GM23248 (cell line): ENCODE measurements at regions not wholly inside any gene's neighbourhood (a gene's known extent, or its start where the extent isn't known, plus 50 kb on each side); places are given as distances from the start of the nearest gene placed in this dataset.

Experiments used
- EZH2 ChIP-seq: fragments of 200-600 bp; sonication (generic); IDR thresholded peaks from 2 replicates; pipeline ENCODE4 v1.6.1; 2018; ENCODE audit warnings: antibody characterized with exemption, mild to moderate bottlenecking; ENCODE audit not compliant: insufficient read depth, poor library complexity, severe bottlenecking
- EZH2phosphoT487 ChIP-seq: fragments of 200-600 bp; sonication (generic); IDR thresholded peaks from 2 replicates; pipeline ENCODE4 v1.6.1; 2018; ENCODE audit warnings: antibody characterized with exemption, moderate library complexity, mild to moderate bottlenecking, low read depth; ENCODE audit not compliant: insufficient read depth

GRCh38 chr5:7039074-7039473 is 325.8 kb downstream of the TENT4A start:
- TF ChIP-seq EZH2 (no peak), EZH2phosphoT487 (no peak)
